SU-DHL-6 (cell line): ENCODE measurements at regions not wholly inside any gene's neighbourhood (a gene's known extent, or its start where the extent isn't known, plus 50 kb on each side); places are given as distances from the start of the nearest gene placed in this dataset.

Experiments used
- H2AFZ ChIP-seq: fragments of 200-600 bp; sonication (generic); 2 replicates; pipeline ENCODE4 v1.6.1; 2014; ENCODE audit warnings: low read depth, mild to moderate bottlenecking, moderate library complexity, mixed read lengths, antibody characterized with exemption, low read length; ENCODE audit not compliant: severe bottlenecking
- H3F3A ChIP-seq: fragments of 200-600 bp; shearing (Covaris generic); 2 replicates; pipeline ENCODE4 v1.6.0; 2016; ENCODE audit warnings: antibody characterized with exemption, mild to moderate bottlenecking; ENCODE audit not compliant: insufficient read depth
- H3K27ac ChIP-seq: fragments of 200-600 bp; sonication (generic); 2 replicates; pipeline ENCODE4 v1.5.1; 2016; ENCODE audit warnings: low read depth, mild to moderate bottlenecking, low read length, moderate library complexity, mixed read lengths
- H3K27me3 ChIP-seq: fragments of 200-600 bp; sonication (generic), shearing (Covaris generic); 2 replicates; pipeline ENCODE4 v1.6.0; 2014; ENCODE audit warnings: mild to moderate bottlenecking, low read length
- H3K36me3 ChIP-seq: fragments of 200-600 bp; sonication (generic); 2 replicates; pipeline ENCODE4 v1.6.1; 2014; ENCODE audit warnings: mild to moderate bottlenecking, low read length, mixed read lengths
- H3K4me2 ChIP-seq: fragments of 300-600, 200-600 bp; shearing (Covaris generic), sonication (generic); 2 replicates; pipeline ENCODE4 v1.6.0; 2014; ENCODE audit warnings: low read length, low read depth, mild to moderate bottlenecking; ENCODE audit not compliant: poor library complexity, severe bottlenecking
- H3K4me3 ChIP-seq: fragments of 200-600 bp; sonication (generic); 2 replicates; pipeline ENCODE4 v1.5.1; 2014; ENCODE audit warnings: antibody characterized with exemption, low read length, mild to moderate bottlenecking, mixed read lengths; ENCODE audit not compliant: insufficient read depth, poor library complexity, severe bottlenecking
- H3K79me2 ChIP-seq: fragments of 200-600 bp; sonication (generic); 2 replicates; pipeline ENCODE4 v1.6.1; 2014; ENCODE audit warnings: mild to moderate bottlenecking, low read length, moderate library complexity; ENCODE audit not compliant: insufficient read depth
- H3K9ac ChIP-seq: fragments of 200-600 bp; sonication (generic); 2 replicates; pipeline ENCODE4 v1.7.0; 2014; ENCODE audit warnings: mild to moderate bottlenecking, low read length
- H3K9me2 ChIP-seq: fragments of 200-600 bp; sonication (generic); replicated peaks from 2 replicates; pipeline ENCODE4 v1.6.1; 2014; ENCODE audit warnings: low read length; ENCODE audit not compliant: insufficient read depth
- H3K9me3 ChIP-seq: fragments of 200-600 bp; sonication (generic); 2 replicates; pipeline ENCODE4 v1.6.1; 2014; ENCODE audit warnings: low read length, mixed read lengths; ENCODE audit not compliant: insufficient read depth
- H4K20me1 ChIP-seq: fragments of 200-600 bp; sonication (generic); 2 replicates; pipeline ENCODE4 v1.6.1; 2014; ENCODE audit warnings: low read depth, mild to moderate bottlenecking, antibody characterized with exemption, low read length, moderate library complexity, mixed read lengths
- CTCF ChIP-seq: fragments of 200-600 bp; sonication (generic); IDR thresholded peaks from one replicate; pipeline ENCODE4 v1.5.1; 2017; ENCODE audit warnings: antibody characterized with exemption, mild to moderate bottlenecking, low read length, moderate library complexity; ENCODE audit not compliant: insufficient read depth, poor library complexity, severe bottlenecking
- EZH2phosphoT487 ChIP-seq: fragments of 200-600 bp; sonication (generic), shearing (Covaris generic); conservative IDR thresholded peaks from 2 replicates; pipeline ENCODE4 v1.6.1; 2018; ENCODE audit warnings: mild to moderate bottlenecking, antibody characterized with exemption, low read length, moderate library complexity, mixed read lengths

DNA sequence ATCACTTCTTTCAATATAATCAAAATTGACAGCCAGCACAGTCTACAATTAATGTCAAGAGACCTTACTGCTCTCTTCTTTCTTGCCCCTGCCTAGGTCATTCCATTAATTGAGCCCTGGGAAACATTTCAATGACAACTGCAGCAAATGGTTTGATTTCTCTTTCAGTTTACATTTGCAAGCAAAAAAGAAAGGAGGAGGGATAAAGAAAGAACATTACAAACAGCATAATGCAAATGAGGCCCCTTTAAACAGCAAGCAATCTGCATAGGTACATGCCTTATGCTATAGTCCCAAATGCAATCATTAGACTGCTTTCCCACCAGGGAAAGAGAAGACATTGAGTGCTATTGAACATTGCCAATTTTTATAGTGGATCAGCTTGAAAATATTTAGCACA is 655.0 kb upstream of the CDH2 start:
- no peak overlapping the region for H3K27ac ChIP-seq
- no peak overlapping the region for H3K4me2 ChIP-seq

DNA sequence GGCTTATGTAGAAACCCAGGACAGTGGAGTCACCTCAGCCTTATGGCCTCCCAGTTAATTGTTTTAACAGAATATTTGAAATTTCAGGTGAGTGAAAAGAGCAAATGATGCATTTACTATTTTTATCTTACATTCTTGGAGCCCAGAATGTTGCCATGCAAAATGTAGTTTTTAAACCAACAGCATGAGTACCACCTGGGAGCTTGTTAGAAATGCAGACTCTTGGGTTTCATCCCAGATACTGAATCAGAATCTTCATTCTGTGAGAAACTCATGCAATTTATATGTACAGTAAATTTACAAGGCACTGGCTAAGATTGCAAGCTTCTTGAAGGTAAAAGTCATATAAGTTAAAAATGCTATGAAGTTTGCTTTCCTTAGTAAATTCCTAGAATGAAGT is 654.5 kb upstream of the CDH2 start:
- Histone ChIP-seq H3K4me3 (no peak overlapping the region), H3K9me2 (0 out of 2 replicates have a peak, but pooled peaks cover 4% of the 10 kb centered on the region), H2AFZ (no peak overlapping the region), H3K9ac (no peak overlapping the region), H3K79me2 (no peaks in the 10 kb centered on the region), H3K36me3 (no peaks in the 10 kb centered on the region), H4K20me1 (no peaks in the 10 kb centered on the region), H3K9me3 (no peaks in the 10 kb centered on the region; the same call in 1 of the 2 replicates), H3K4me2 (no peak overlapping the region), H3F3A (no peaks in the 10 kb centered on the region), H3K27me3 (no peaks in the 10 kb centered on the region), H3K27ac (no peak overlapping the region)
- TF ChIP-seq EZH2phosphoT487 (no peak), CTCF (no peak)

More for the DNA sequence above, 655.0 kb upstream of the CDH2 start:
- H3K9me3 ChIP-seq, result no peaks in the 10 kb centered on the region
- no peaks in the 10 kb centered on the region for H3F3A ChIP-seq
- TF ChIP-seq CTCF (no peak), EZH2phosphoT487 (no peak)
- no peak overlapping the region for H2AFZ ChIP-seq
- no peak overlapping the region for H3K4me3 ChIP-seq
- H3K9me2 ChIP-seq, result 0 out of 2 replicates have a peak, but pooled peaks cover under 1% of the 10 kb centered on the region
- no peaks in the 10 kb centered on the region for H4K20me1 ChIP-seq
- H3K27me3 ChIP-seq, result no peaks in the 10 kb centered on the region
- no peak overlapping the region for H3K9ac ChIP-seq
- H3K79me2 ChIP-seq, result no peaks in the 10 kb centered on the region
- no peaks in the 10 kb centered on the region for H3K36me3 ChIP-seq

GRCh38 chr18:28826107-28826506 is 649.2 kb upstream of the CDH2 start:
- no peaks in the 10 kb centered on the region for H3K27me3 ChIP-seq
- H3F3A ChIP-seq, result no peaks in the 10 kb centered on the region
- H4K20me1 ChIP-seq, result no peaks in the 10 kb centered on the region
- H3K9ac ChIP-seq, result no peak overlapping the region
- H2AFZ ChIP-seq, result no peak overlapping the region
- H3K36me3 ChIP-seq, result no peaks in the 10 kb centered on the region
- H3K9me2 ChIP-seq, result 0 out of 2 replicates have a peak, but pooled peaks cover 4% of the 10 kb centered on the region
- H3K4me3 ChIP-seq, result no peak overlapping the region
- H3K27ac ChIP-seq, result no peak overlapping the region
- no peak for TF ChIP-seq CTCF
- no peak for TF ChIP-seq EZH2phosphoT487
- no peak overlapping the region for H3K4me2 ChIP-seq
- no peaks in the 10 kb centered on the region for H3K79me2 ChIP-seq
- peaks cover 1% of the 10 kb centered on the region; the same call in 1 of the 2 replicates for H3K9me3 ChIP-seq
